ENCODE measurements at regions not wholly inside any gene's neighbourhood (a gene's known extent, or its start where the extent isn't known, plus 50 kb on each side); places are given as distances from the start of the nearest gene placed in this dataset.

- TF ChIP-seq CTCF (IDR thresholded peaks at IDR 0.05), result no peak
- no peak for TF ChIP-seq POLR2AphosphoS5 (IDR thresholded peaks at IDR 0.05)
- TF ChIP-seq POLR2A (IDR thresholded peaks at IDR 0.05), result no peak
Measured at GRCh38 chr1:81325397-81325796, 475.3 kb upstream of the ADGRL2 start.

All from sigmoid colon (tissue), 4 donors.